GM18498 (cell line): ENCODE measurements at regions not wholly inside any gene's neighbourhood (a gene's known extent, or its start where the extent isn't known, plus 50 kb on each side); places are given as distances from the start of the nearest gene placed in this dataset.

Experiments
- ATAC-seq: cut with Tn5 transposase; IDR thresholded peaks from one replicate; pipeline ENCODE4 v1.9.1; 2021; ENCODE audit warnings: mild to moderate bottlenecking, moderate library complexity; ENCODE audit not compliant: unreplicated experiment

DNA sequence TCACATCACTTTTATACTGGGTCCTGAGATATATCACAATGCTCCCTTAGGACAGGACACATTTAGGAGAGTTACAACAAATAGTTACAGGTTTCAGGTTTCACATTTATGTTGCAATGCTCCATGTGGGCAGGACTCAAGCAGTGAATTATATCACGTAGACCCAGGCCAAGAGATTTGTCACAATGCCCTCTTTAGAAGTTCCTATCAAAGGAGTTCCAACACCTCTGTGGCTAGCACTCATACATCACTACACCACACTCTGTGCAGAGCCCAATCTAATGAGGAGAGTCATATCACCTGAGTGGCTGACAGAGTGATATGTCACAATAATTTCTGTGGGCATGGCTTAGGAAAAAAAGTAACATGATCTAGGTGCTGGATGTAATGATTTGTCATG, 1068.2 kb upstream of the AMELY start:
- no peak for ATAC-seq

- ATAC-seq: no peak
Observed at GRCh38 chrY:7977301-7977700, 1065.7 kb upstream of the AMELY start.

- no peak for ATAC-seq
Observed at GRCh38 chrY:7968293-7968692, 1056.7 kb upstream of the AMELY start.

- no peak for ATAC-seq
Observed at GRCh38 chrY:7966916-7967315, 1055.4 kb upstream of the AMELY start.

GRCh38 chrY:7963393-7963792, 1051.8 kb upstream of the AMELY start:
- no peak for ATAC-seq

DNA sequence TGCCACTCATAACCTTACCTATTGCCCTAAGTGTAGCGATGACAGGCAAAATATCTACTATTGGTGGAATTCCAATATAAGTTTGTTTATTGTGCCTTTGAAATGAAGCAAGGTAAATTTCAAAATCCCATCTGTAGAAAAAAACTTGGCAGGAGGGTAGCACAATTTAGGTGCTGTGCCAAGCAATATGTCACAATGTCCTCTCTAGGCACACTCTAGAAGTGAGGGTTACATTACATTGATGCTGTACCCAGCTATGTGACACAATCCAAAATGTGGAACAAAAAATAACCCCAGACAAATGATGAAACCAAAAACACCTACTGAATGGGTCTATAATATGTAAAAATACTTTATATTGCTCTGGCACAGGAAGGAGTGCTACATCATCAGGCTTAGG, 1050.8 kb upstream of the AMELY start:
- no peak for ATAC-seq

GRCh38 chrY:7961811-7962210, 1050.3 kb upstream of the AMELY start:
- ATAC-seq: no peak

GRCh38 chrY:7957773-7958172, 1046.2 kb upstream of the AMELY start:
- no peak for ATAC-seq

GRCh38 chrY:7951187-7951852, 1039.8 kb upstream of the AMELY start:
- ATAC-seq: no peak

- ATAC-seq: no peak
Observed at GRCh38 chrY:7944135-7944534, 1032.6 kb upstream of the AMELY start.

DNA sequence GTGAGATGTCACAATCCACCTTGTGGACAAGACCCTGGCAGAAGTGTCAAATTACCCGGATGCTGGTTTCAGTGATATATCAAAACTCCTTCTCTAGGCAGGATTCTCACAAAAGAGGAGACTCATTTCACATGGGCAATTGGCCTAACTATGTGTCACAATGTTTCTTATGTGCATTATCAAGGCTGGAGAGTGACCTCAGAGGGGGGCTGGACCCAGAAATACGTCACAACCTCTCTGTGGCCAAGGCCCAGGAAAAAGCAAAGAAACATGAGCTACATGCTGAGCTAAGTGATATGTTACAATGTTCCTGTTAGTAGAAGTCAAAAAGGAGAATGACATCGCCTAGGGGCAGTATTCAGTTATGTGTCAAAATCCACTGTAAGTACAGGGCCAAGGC, 1031.2 kb upstream of the AMELY start:
- no peak for ATAC-seq

GRCh38 chrY:7941856-7942255, 1030.3 kb upstream of the AMELY start:
- ATAC-seq: no peak

- no peak for ATAC-seq
Observed at GRCh38 chrY:7938982-7939718, 1027.6 kb upstream of the AMELY start.

DNA sequence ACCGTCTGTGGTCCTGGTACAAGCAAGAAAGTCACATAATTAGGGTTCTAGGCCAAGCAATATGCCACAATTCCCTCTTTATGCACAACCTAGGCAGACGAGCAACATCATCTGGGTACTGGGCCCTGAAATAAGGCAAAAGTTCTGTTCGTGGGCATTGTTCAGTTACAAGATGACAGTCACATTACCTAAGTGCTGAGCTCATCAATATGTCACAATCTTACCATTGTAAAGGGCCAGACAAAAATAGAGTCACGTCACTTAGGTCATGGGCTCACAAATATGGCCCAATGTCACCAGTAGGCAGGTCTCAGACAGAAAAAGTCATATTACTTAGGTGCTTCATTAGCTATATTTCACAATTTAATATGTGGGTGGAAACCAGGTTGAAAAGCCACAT, 1025.3 kb upstream of the AMELY start:
- no peak for ATAC-seq

- no peak for ATAC-seq
Observed at GRCh38 chrY:7936046-7936445, 1024.5 kb upstream of the AMELY start.

GRCh38 chrY:7935606-7936005, 1024.1 kb upstream of the AMELY start:
- ATAC-seq: no peak

- ATAC-seq: no peak
Observed at GRCh38 chrY:7932424-7932823, 1020.9 kb upstream of the AMELY start.

DNA sequence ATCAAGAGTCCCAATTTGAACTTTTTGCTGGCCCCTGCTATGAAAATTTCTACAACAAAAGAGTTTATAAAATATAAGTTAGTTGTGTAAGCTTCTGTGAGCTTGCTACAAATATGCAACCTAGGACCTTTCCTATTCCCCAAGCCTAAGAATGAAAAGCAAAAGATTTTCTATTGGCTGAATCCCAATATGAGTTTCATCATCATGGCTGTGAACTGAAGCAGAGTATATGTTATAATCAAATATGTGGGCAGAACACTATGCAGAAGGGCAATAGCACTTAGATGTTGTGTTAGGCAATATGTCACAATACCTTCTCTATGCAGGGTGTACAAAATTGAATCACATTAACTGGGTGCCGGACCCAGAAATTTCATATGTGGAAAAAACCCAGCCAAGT, 1018.3 kb upstream of the AMELY start:
- no peak for ATAC-seq

DNA sequence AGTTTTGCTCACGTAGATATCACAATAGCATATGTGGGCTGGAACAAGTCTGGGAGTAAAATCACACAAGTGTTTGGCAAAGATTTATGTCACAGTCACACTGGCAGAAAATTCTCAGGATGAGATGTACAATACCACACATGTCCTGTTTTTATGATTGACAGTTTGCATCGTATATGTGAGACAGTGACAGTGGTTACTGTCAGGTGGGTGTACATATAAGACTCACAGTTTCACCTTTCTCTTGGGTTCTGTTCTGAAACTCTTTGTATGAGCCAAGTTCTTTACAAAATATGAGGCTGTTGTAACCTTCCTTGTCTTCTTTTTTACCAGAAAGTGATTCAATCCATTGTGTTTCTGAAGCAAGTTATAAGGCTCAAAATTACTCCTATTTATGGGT, 1012.5 kb upstream of the AMELY start:
- no peak for ATAC-seq

DNA sequence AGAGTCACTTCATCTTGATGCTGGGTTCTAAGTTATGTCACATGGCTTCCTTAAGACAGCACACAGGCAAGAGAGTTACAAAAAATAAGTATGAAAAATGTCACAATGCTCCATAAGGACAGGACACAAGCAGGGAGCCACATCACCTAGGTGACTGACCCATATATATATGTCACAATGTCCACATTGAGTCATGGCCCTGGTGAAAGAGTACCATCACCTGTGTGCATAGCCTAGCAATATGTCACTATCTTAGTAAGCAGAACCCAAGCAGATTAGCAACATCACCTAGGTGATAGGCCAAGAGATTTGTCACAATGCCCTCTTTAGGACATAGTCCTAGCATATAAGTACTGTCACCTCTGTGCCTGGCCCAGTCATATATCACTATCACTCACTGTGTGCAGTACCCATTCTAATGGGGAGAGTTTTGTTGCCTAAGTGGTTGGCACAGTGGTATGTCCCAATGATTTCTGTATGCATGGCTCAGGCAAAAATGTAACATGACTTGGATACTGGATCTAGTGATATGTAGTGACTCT, 1012.0 kb upstream of the AMELY start:
- no peak for ATAC-seq

GRCh38 chrY:7920382-7920781, 1008.8 kb upstream of the AMELY start:
- no peak for ATAC-seq

GRCh38 chrY:7888506-7888905, 977.0 kb upstream of the AMELY start:
- ATAC-seq: no peak
